ENCODE measurements at regions not wholly inside any gene's neighbourhood (a gene's known extent, or its start where the extent isn't known, plus 50 kb on each side); places are given as distances from the start of the nearest gene placed in this dataset.

DNA sequence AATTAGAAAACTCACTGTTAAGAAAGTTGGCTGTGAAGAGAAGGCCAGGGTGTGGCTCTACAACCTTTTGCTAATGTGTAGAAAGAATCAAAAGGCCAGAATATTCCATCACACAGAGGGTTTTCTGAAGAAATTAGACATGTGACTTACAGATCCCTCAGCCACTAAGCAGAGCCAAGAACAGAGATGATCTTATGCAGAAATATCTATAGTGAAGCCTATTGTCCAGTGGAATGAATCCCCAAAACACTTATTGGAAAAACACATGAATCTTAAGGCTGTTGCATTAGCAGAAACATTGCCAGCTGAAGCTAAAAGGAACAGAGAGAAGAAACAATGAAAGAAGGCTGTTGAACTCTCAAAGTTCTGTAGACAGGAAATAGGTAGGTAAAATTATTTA, 979.2 kb downstream of the MRPL39 start:
- no peaks in the 10 kb centered on the region for H3K79me2 ChIP-seq (ENCODE audit: control insufficient read depth, insufficient read depth, low read length)
- no peaks in the 10 kb centered on the region for H3K9me3 Mint-ChIP-seq (ENCODE audit: insufficient read depth)
- ATAC-seq (ENCODE audit: low read depth) = no peak
- no peaks in the 10 kb centered on the region for H4K20me1 ChIP-seq (ENCODE audit: control insufficient read depth, insufficient read depth, low read length, poor library complexity, severe bottlenecking)
- no peak overlapping the region for H3K4me3 ChIP-seq (ENCODE audit: control extremely low read depth in 1 of 5, extremely low read depth in 1 of 5, insufficient read depth in 1 of 5, low read depth in 2 of 5, low read length in 4 of 5)
- H3K36me3 ChIP-seq (replicated peaks in 1 of 2; ENCODE audit: control extremely low read depth in 1 of 2, control insufficient read depth in 1 of 2, extremely low read depth in 1 of 2, insufficient read depth in 2 of 2, low read length in 1 of 2) = no peaks in the 10 kb centered on the region
- H3K4me1 Mint-ChIP-seq = no peaks in the 10 kb centered on the region
- ChIA-PET CTCF (no interaction called here), POLR2A (no interaction called here)
- no peak for TF ChIP-seq EZH2 (IDR thresholded peaks at IDR 0.05; ENCODE audit: borderline replicate concordance, insufficient read depth, low read depth, low read length, poor library complexity, severe bottlenecking)
- no peak for DNase-seq
- no peak overlapping the region for H3K27ac ChIP-seq (ENCODE audit: low read length in 2 of 2)
- no peaks in the 10 kb centered on the region for H3K27me3 ChIP-seq (replicated peaks in 1 of 4; ENCODE audit: control extremely low read depth in 1 of 4, control insufficient read depth in 3 of 4, insufficient read depth in 4 of 4, low read length in 3 of 4)
- H2AFZ ChIP-seq (ENCODE audit: insufficient read depth, low read depth, low read length, poor library complexity, severe bottlenecking) = no peak overlapping the region
- intact Hi-C loops (cut with micrococcal nuclease) = no loop called here
- H3K27me3 Mint-ChIP-seq = no peaks in the 10 kb centered on the region
- H3K27ac Mint-ChIP-seq = no peak overlapping the region
- no peaks in the 10 kb centered on the region for H3K4me1 ChIP-seq (ENCODE audit: control insufficient read depth in 2 of 2, insufficient read depth in 2 of 2, low read length in 2 of 2)
- H3K4me2 ChIP-seq (replicated peaks; ENCODE audit: low read depth, low read length, poor library complexity, severe bottlenecking) = no peak overlapping the region
- H3K9me3 ChIP-seq (ENCODE audit: control extremely low read depth in 1 of 3, control insufficient read depth in 2 of 3, insufficient read depth in 1 of 3, low read length in 2 of 3) = no peaks in the 10 kb centered on the region
- H3K4me3 Mint-ChIP-seq = no peak overlapping the region
- H3K9ac ChIP-seq (ENCODE audit: low read length) = no peak overlapping the region

DNA sequence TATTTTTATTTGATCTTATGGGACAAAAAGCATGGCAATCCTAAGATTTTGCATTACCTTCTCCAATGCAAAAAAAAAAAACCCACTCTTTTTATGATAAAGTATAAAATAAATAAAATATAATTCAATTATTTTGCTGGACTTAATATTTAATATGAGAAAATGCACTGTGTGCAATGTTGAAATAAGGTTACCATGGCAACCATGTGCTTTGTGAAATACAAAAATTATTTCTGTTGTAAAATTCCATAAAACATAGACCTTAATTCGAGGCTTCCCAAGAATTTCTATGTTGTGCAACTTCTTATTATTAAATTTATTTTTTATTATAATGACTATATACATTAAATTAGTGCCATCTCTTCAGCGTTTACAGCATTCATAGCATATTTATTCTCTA, 989.5 kb downstream of the MRPL39 start:
- Mint-ChIP-seq H3K27ac (no peak overlapping the region), H3K27me3 (no peaks in the 10 kb centered on the region), H3K4me1 (no peaks in the 10 kb centered on the region), H3K9me3 (ENCODE audit: insufficient read depth) (peaks cover 5% of the 10 kb centered on the region), H3K4me3 (no peak overlapping the region)
- ATAC-seq (ENCODE audit: low read depth) (no peak), DNase-seq (no peak)
- no peaks in the 10 kb centered on the region for H3K4me1 ChIP-seq (ENCODE audit: control insufficient read depth in 2 of 2, insufficient read depth in 2 of 2, low read length in 2 of 2)
- POLR2A ChIA-PET = no interaction called here
- H3K27me3 ChIP-seq (replicated peaks in 1 of 4; ENCODE audit: control extremely low read depth in 1 of 4, control insufficient read depth in 3 of 4, insufficient read depth in 4 of 4, low read length in 3 of 4) = no peaks in the 10 kb centered on the region
- no peaks in the 10 kb centered on the region for H3K79me2 ChIP-seq (ENCODE audit: control insufficient read depth, insufficient read depth, low read length)
- H3K36me3 ChIP-seq (replicated peaks in 1 of 2; ENCODE audit: control extremely low read depth in 1 of 2, control insufficient read depth in 1 of 2, extremely low read depth in 1 of 2, insufficient read depth in 2 of 2, low read length in 1 of 2) = no peaks in the 10 kb centered on the region
- H3K9me3 ChIP-seq (ENCODE audit: control extremely low read depth in 1 of 3, control insufficient read depth in 2 of 3, insufficient read depth in 1 of 3, low read length in 2 of 3) = peaks cover 0 to 6% (median 0%) of the 10 kb centered on the region in 3 donors
- TF ChIP-seq, protein P1, sequence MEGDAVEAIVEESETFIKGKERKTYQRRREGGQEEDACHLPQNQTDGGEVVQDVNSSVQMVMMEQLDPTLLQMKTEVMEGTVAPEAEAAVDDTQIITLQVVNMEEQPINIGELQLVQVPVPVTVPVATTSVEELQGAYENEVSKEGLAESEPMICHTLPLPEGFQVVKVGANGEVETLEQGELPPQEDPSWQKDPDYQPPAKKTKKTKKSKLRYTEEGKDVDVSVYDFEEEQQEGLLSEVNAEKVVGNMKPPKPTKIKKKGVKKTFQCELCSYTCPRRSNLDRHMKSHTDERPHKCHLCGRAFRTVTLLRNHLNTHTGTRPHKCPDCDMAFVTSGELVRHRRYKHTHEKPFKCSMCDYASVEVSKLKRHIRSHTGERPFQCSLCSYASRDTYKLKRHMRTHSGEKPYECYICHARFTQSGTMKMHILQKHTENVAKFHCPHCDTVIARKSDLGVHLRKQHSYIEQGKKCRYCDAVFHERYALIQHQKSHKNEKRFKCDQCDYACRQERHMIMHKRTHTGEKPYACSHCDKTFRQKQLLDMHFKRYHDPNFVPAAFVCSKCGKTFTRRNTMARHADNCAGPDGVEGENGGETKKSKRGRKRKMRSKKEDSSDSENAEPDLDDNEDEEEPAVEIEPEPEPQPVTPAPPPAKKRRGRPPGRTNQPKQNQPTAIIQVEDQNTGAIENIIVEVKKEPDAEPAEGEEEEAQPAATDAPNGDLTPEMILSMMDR (IDR thresholded peaks at IDR 0.05) = no peak
- no peak for TF ChIP-seq EZH2 (IDR thresholded peaks at IDR 0.05; ENCODE audit: borderline replicate concordance, insufficient read depth, low read depth, low read length, poor library complexity, severe bottlenecking)
- CTCF ChIA-PET = no interaction called here
- H3K4me2 ChIP-seq (replicated peaks; ENCODE audit: low read depth, low read length, poor library complexity, severe bottlenecking) = no peak overlapping the region
- no CpG with 5 or more reads among the region's 2 CpGs for WGBS (ENCODE audit: insufficient coverage)
- H3K9ac ChIP-seq (ENCODE audit: low read length) = no peak overlapping the region
- no peak overlapping the region for H3K4me3 ChIP-seq (ENCODE audit: control extremely low read depth in 1 of 5, extremely low read depth in 1 of 5, insufficient read depth in 1 of 5, low read depth in 2 of 5, low read length in 4 of 5)
- no peak overlapping the region for H2AFZ ChIP-seq (ENCODE audit: insufficient read depth, low read depth, low read length, poor library complexity, severe bottlenecking)
- H3K27ac ChIP-seq (ENCODE audit: low read length in 2 of 2) = no peak overlapping the region
- intact Hi-C loops (cut with micrococcal nuclease) = no loop called here
- H4K20me1 ChIP-seq (ENCODE audit: control insufficient read depth, insufficient read depth, low read length, poor library complexity, severe bottlenecking) = no peaks in the 10 kb centered on the region

Measured in B cell (primary cell).